Endothelial cell of umbilical vein (primary cell): ENCODE measurements at regions not wholly inside any gene's neighbourhood (a gene's known extent, or its start where the extent isn't known, plus 50 kb on each side); places are given as distances from the start of the nearest gene placed in this dataset.

Source experiments
- JUN ChIP-seq: IDR thresholded peaks from 2 replicates; pipeline ENCODE4 v1.6.1; 2011; ENCODE audit warnings: borderline replicate concordance, low read depth; ENCODE audit not compliant: insufficient read length, insufficient read depth
- MYC ChIP-seq: IDR thresholded peaks from one replicate; pipeline ENCODE4 v1.6.1; 2011; ENCODE audit warnings: mild to moderate bottlenecking, low read depth, low read length
- POLR2A ChIP-seq: IDR thresholded peaks from 2 replicates; pipeline ENCODE4 v1.6.1; 2012; ENCODE audit warnings: low read depth, mild to moderate bottlenecking, control low read depth, low read length
- POLR2AphosphoS5 ChIP-seq: IDR thresholded peaks from 2 replicates; pipeline ENCODE4 v1.6.1; 2012; ENCODE audit warnings: low read depth, mild to moderate bottlenecking, control low read depth, low read length, moderate library complexity; ENCODE audit not compliant: insufficient read depth
- TF ChIP-seq, protein P1 (sequence below), 2 donors: IDR thresholded peaks; 1 replicate in 1 of 2; 2 replicates in 1 of 2; pipeline ENCODE4 v1.5.1; 2011; ENCODE audit warnings: low read length in 2 of 2, mild to moderate bottlenecking in 2 of 2, moderate library complexity in 2 of 2, control low read depth in 1 of 2, inconsistent platforms in 1 of 2, low read depth in 1 of 2; ENCODE audit not compliant: insufficient read depth in 1 of 2; ENCODE audit errors: extremely low read depth in 1 of 2

DNA sequence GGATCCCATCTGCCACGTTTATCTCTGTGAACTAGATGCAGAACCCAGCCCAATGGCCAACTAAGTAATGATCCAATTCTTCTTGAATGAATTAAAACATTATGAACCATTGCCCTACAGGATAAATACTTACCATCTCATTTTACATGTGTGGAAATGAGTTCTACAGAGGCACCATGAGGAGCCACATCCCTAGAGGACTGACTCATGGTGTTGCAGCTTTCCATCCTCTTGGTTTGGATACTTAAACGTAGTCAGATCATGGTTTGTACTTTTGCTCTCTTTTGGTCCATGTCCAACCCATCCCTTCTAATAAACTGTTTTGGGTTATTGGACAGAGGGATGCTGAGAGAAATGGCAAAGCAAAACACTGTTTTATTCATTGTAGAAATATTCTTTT is 484.8 kb downstream of the EBF1 start:
- TF ChIP-seq POLR2AphosphoS5: no peak
- TF ChIP-seq, protein P1, sequence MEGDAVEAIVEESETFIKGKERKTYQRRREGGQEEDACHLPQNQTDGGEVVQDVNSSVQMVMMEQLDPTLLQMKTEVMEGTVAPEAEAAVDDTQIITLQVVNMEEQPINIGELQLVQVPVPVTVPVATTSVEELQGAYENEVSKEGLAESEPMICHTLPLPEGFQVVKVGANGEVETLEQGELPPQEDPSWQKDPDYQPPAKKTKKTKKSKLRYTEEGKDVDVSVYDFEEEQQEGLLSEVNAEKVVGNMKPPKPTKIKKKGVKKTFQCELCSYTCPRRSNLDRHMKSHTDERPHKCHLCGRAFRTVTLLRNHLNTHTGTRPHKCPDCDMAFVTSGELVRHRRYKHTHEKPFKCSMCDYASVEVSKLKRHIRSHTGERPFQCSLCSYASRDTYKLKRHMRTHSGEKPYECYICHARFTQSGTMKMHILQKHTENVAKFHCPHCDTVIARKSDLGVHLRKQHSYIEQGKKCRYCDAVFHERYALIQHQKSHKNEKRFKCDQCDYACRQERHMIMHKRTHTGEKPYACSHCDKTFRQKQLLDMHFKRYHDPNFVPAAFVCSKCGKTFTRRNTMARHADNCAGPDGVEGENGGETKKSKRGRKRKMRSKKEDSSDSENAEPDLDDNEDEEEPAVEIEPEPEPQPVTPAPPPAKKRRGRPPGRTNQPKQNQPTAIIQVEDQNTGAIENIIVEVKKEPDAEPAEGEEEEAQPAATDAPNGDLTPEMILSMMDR (IDR thresholded peaks at IDR 0.05; ENCODE audit: extremely low read depth in 1 of 2, insufficient read depth in 1 of 2, low read depth in 1 of 2, low read length in 2 of 2): no peak
- TF ChIP-seq MYC: no peak
- no peak for TF ChIP-seq JUN
- no peak for TF ChIP-seq POLR2A
